NB4 (cell line): ENCODE measurements at regions not wholly inside any gene's neighbourhood (a gene's known extent, or its start where the extent isn't known, plus 50 kb on each side); places are given as distances from the start of the nearest gene placed in this dataset.

Experiments
- CTCF ChIP-seq: IDR thresholded peaks from one replicate; pipeline ENCODE4 v1.5.1; 2012; ENCODE audit warnings: low read depth, low read length
- MYC ChIP-seq: IDR thresholded peaks from 2 replicates; pipeline ENCODE4 v1.6.1; 2011; ENCODE audit warnings: low read depth, low read length
- POLR2A ChIP-seq: IDR thresholded peaks from 2 replicates; pipeline ENCODE4 v1.6.1; 2011; ENCODE audit warnings: mild to moderate bottlenecking; ENCODE audit not compliant: insufficient read length; ENCODE audit errors: extremely low read depth

DNA sequence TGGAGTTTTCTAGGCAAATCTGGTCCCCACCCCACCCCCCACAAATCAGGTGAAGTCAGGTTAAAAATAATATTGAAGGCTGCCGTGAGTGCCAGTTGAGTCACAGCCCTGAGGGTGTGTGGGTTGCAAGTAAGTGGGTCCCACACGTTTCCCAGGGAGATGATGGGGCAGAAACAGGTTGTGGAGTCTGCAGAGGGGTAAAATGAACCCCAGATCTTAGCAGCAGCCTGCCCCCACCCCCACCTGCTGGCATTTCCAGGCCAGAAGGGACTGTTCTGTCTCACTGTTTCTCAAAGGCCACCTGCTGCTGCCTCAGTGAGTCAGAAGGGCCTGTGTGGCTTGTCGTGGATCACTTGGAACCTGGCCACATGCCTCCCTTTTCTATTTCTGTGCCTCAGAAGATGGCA is 59.8 kb upstream of the SMNDC1 start:
- no peak for TF ChIP-seq CTCF
- no peak for TF ChIP-seq POLR2A
- no peak for TF ChIP-seq MYC
